Mesenchymal stem cell (in vitro differentiated cells and primary cell): ENCODE measurements at regions not wholly inside any gene's neighbourhood (a gene's known extent, or its start where the extent isn't known, plus 50 kb on each side); places are given as distances from the start of the nearest gene placed in this dataset.

Source experiments
- DNase-seq: peaks from one replicate; pipeline ENCODE4 v3.0.0-alpha.2; 2013
- H2AFZ ChIP-seq: one replicate; pipeline ENCODE4 v1.6.1; 2013; ENCODE audit warnings: low read depth, mild to moderate bottlenecking, control low read depth, inconsistent platforms, low read length, moderate library complexity
- H2AK5ac ChIP-seq: 2 replicates; pipeline ENCODE4 v1.6.1; 2013; ENCODE audit warnings: low read length, moderate library complexity, mild to moderate bottlenecking, inconsistent platforms; ENCODE audit not compliant: severe bottlenecking
- H2BK120ac ChIP-seq: one replicate; pipeline ENCODE4 v1.6.1; 2013; ENCODE audit warnings: low read depth, mild to moderate bottlenecking, inconsistent platforms, low read length, moderate library complexity
- H2BK12ac ChIP-seq, 2 experiments: one replicate each; pipeline ENCODE4 v1.6.1; 2013; ENCODE audit warnings: inconsistent platforms in 2 of 2, low read length in 2 of 2, mild to moderate bottlenecking in 2 of 2, moderate library complexity in 2 of 2, control low read depth in 1 of 2
- H2BK15ac ChIP-seq: one replicate; pipeline ENCODE4 v1.6.1; 2013; ENCODE audit warnings: mild to moderate bottlenecking, low read depth, inconsistent platforms; ENCODE audit not compliant: poor library complexity, severe bottlenecking
- H2BK5ac ChIP-seq: 2 replicates; pipeline ENCODE4 v1.6.1; 2013; ENCODE audit warnings: low read depth, mild to moderate bottlenecking, low read length, control low read depth, inconsistent platforms; ENCODE audit not compliant: poor library complexity, severe bottlenecking
- H3K14ac ChIP-seq, 2 experiments: one replicate each; pipeline ENCODE4 v1.6.1; 2013; ENCODE audit warnings: inconsistent platforms in 2 of 2, low read length in 2 of 2, control low read depth in 1 of 2, mild to moderate bottlenecking in 1 of 2, moderate library complexity in 1 of 2
- H3K18ac ChIP-seq, 2 experiments: one replicate each; pipeline ENCODE4 v1.6.1; 2013; ENCODE audit warnings: inconsistent platforms in 2 of 2, low read length in 2 of 2, control low read depth in 1 of 2, low read depth in 1 of 2, mild to moderate bottlenecking in 1 of 2
- H3K23ac ChIP-seq, 2 experiments: one replicate each; pipeline ENCODE4 v1.6.1; 2013; ENCODE audit warnings: inconsistent platforms in 2 of 2, low read length in 2 of 2, mild to moderate bottlenecking in 2 of 2, moderate library complexity in 2 of 2, control low read depth in 1 of 2
- H3K27ac ChIP-seq: 2 replicates; pipeline ENCODE4 v1.5.1; 2013; ENCODE audit warnings: mild to moderate bottlenecking, moderate library complexity, low read length, control low read depth, inconsistent platforms; ENCODE audit not compliant: poor library complexity, severe bottlenecking
- H3K27me3 ChIP-seq, 2 experiments: 2 replicates each; pipeline versions ENCODE4 v1.6.1 to v1.7.0; 2013; ENCODE audit warnings: low read length in 2 of 2, mild to moderate bottlenecking in 2 of 2, moderate library complexity in 2 of 2, control low read depth in 1 of 2, inconsistent platforms in 1 of 2; ENCODE audit not compliant: control insufficient read depth in 1 of 2, insufficient read depth in 1 of 2
- H3K36me3 ChIP-seq, 2 experiments: 2 replicates each; pipeline versions ENCODE4 v1.6.1 to v1.7.0; 2013; ENCODE audit warnings: low read length in 2 of 2, control low read depth in 1 of 2, inconsistent platforms in 1 of 2, low read depth in 1 of 2, mild to moderate bottlenecking in 1 of 2; ENCODE audit not compliant: insufficient read depth in 2 of 2, control insufficient read depth in 1 of 2
- H3K4ac ChIP-seq, 2 experiments: one replicate each; pipeline ENCODE4 v1.6.1; 2013; ENCODE audit warnings: inconsistent platforms in 2 of 2, low read length in 2 of 2, mild to moderate bottlenecking in 2 of 2, moderate library complexity in 2 of 2, control low read depth in 1 of 2, low read depth in 1 of 2
- H3K4me1 ChIP-seq: 2 replicates; pipeline ENCODE4 v1.6.1; 2013; ENCODE audit warnings: low read depth, low read length, control low read depth; ENCODE audit not compliant: control insufficient read depth, insufficient read depth
- H3K4me2 ChIP-seq: 2 replicates; pipeline ENCODE4 v1.6.1; 2013; ENCODE audit warnings: low read length, mild to moderate bottlenecking, inconsistent platforms; ENCODE audit not compliant: poor library complexity, severe bottlenecking
- H3K4me3 ChIP-seq, 2 experiments: 2 replicates each; pipeline versions ENCODE4 v1.5.1 to v1.7.0; 2013; ENCODE audit warnings: low read length in 2 of 2, mild to moderate bottlenecking in 2 of 2, control low read depth in 1 of 2, low read depth in 1 of 2; ENCODE audit not compliant: insufficient read depth in 1 of 2
- H3K79me1 ChIP-seq: replicated peaks from 2 replicates; pipeline ENCODE4 v1.6.1; 2013; ENCODE audit warnings: mild to moderate bottlenecking, control low read depth, low read length, inconsistent platforms; ENCODE audit not compliant: poor library complexity, severe bottlenecking
- H3K9ac ChIP-seq: 2 replicates; pipeline ENCODE4 v1.7.0; 2013; ENCODE audit warnings: mild to moderate bottlenecking, low read length, moderate library complexity
- H3K9me3 ChIP-seq: 2 replicates; pipeline ENCODE4 v1.7.0; 2013; ENCODE audit warnings: mild to moderate bottlenecking, low read length; ENCODE audit not compliant: control insufficient read depth
- H4K8ac ChIP-seq: one replicate; pipeline ENCODE4 v1.6.1; 2013; ENCODE audit warnings: inconsistent platforms, mild to moderate bottlenecking, low read length, moderate library complexity
- H4K91ac ChIP-seq: one replicate; pipeline ENCODE4 v1.6.1; 2013; ENCODE audit warnings: mild to moderate bottlenecking, low read length, inconsistent platforms
- WGBS: methylation state at CpG from one replicate; pipeline ENCODE4 v1.1.7; 2013; ENCODE audit warnings: mixed read lengths; 5-methylcytosine and 5-hydroxymethylcytosine counted together

DNA sequence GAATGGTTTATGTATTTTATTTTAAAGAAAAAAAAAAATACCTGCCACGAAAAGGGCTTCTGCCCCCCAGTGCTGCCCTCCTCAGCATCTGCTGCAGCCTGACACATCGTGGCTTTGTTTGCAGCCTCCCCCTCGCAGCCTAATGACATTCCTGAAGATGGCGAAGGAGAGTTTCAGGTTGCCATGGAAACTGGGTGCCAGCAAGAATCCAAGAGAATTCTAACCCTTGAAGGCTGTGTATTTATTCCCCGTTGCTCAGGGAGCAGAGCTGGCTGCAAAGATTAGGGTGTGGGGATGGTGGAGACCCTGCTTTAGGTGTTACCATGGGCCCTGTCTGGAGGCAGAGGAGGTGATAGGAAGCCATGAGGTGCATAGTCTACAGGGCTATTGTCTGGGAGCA is 126.6 kb downstream of the NSG2 start:
- no peak overlapping the region for H2BK120ac ChIP-seq
- H2BK15ac ChIP-seq, result no peak overlapping the region
- no peak overlapping the region for H3K4ac ChIP-seq
- peaks cover 2% of the 10 kb centered on the region for H3K9me3 ChIP-seq
- no peak overlapping the region for H2AK5ac ChIP-seq
- H3K36me3 ChIP-seq, result no peaks in the 10 kb centered on the region
- H3K79me1 ChIP-seq, result no peaks in the 10 kb centered on the region
- 28% methylated on average over 5 of the region's 5 CpGs for WGBS
- no peak overlapping the region for H3K14ac ChIP-seq
- H2AFZ ChIP-seq, result no peak overlapping the region
- no peak overlapping the region for H2BK12ac ChIP-seq
- no peak overlapping the region for H3K23ac ChIP-seq
- no peak overlapping the region for H3K4me2 ChIP-seq
- H3K9ac ChIP-seq, result no peak overlapping the region
- no peak overlapping the region for H4K91ac ChIP-seq
- H2BK5ac ChIP-seq, result no peak overlapping the region
- peaks cover 0 to 2% of the 10 kb centered on the region in 2 experiments for H3K27me3 ChIP-seq
- H3K27ac ChIP-seq, result no peak overlapping the region
- no peak overlapping the region for H3K4me3 ChIP-seq
- no peak overlapping the region for H3K18ac ChIP-seq
- no peak for DNase-seq
- no peaks in the 10 kb centered on the region for H3K4me1 ChIP-seq
- no peak overlapping the region for H4K8ac ChIP-seq

DNA sequence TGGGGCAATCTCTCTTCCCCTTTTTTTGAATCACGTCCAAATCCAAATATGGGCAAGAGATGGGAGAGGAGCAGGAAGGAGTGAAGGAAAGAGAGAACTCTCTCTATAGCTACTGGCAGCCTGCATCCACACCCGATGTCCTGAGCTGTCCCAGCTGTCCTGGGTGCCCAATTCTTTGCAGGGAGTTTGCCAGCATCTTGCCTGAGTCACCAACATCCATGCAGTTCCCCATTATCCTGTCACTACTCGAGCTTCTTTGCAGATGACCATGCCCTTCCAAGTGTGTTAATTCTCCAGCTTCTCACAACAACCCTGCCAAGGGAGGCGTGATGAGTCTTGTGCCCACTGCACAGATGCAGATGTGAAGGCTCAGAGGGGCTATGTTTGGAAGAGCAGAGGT is 127.1 kb downstream of the NSG2 start:
- H3K4me3 ChIP-seq, result no peak overlapping the region
- no peak overlapping the region for H3K23ac ChIP-seq
- no peak overlapping the region for H2BK5ac ChIP-seq
- no peak overlapping the region for H3K4me2 ChIP-seq
- H3K27me3 ChIP-seq, result peaks cover 0 to 2% of the 10 kb centered on the region in 2 experiments
- H2BK15ac ChIP-seq, result no peak overlapping the region
- no peak overlapping the region for H4K8ac ChIP-seq
- H3K4ac ChIP-seq, result no peak overlapping the region
- no peak overlapping the region for H2BK12ac ChIP-seq
- H4K91ac ChIP-seq, result no peak overlapping the region
- no peaks in the 10 kb centered on the region for H3K4me1 ChIP-seq
- no peak overlapping the region for H3K9ac ChIP-seq
- H3K36me3 ChIP-seq, result no peaks in the 10 kb centered on the region
- no peaks in the 10 kb centered on the region for H3K79me1 ChIP-seq
- H2AFZ ChIP-seq, result no peak overlapping the region
- no peak overlapping the region for H3K14ac ChIP-seq
- no peak overlapping the region for H3K27ac ChIP-seq
- H3K18ac ChIP-seq, result no peak overlapping the region
- 63% methylated on average over 4 of the region's 4 CpGs for WGBS
- no peak overlapping the region for H2AK5ac ChIP-seq
- H3K9me3 ChIP-seq, result peaks cover 2% of the 10 kb centered on the region
- DNase-seq, result no peak
- H2BK120ac ChIP-seq, result no peak overlapping the region

DNA sequence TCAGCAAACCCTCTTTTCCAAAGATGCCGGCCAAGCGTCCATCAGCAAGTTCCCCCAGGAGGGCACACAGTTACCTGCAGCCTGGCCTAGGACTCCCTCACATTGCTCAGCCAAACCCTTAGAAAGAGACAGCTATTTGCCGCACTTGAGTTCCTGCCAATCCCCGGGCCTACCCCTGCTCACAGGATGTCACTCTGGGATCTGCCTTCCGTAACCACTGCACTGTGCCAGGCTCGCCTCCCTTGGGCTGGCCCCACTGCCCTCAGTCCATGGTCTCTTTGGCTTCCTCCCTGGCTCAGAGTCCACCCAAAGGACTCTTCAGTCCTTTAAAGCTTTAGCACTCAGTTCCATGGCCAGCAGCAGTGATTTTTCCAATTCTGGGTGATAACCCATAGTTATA is 128.3 kb downstream of the NSG2 start:
- H2BK15ac ChIP-seq, result no peak overlapping the region
- no peak for DNase-seq
- 87% methylated on average over 6 of the region's 6 CpGs for WGBS

DNA sequence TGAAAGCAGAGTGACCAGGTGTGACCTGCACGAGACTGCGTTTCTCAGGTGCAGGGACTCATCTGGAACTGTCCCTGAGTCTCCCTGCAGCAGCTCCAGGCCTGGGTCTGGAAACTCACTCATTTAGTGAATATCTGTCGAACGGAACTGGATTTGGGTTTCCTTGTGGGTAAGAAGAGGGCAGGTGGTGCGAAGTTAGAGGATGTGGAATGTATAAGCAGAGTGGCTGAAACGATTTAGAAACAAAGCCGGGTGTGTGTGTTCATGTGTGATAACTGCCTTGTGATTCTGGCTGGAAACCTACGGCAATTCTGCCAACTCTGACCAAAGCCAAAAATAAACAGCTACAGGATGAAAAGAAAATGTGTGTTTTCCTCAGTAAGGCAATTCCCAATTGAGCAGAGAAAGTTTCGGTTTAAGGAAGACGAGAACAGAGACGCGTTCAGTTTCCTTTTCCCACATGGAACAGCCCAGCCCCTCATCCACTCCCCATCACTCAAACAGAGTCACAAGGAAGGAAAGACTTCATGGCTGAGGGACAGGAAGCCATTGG is 130.3 kb downstream of the NSG2 start:
- H2AFZ ChIP-seq, result no peak overlapping the region
- no peaks in the 10 kb centered on the region for H3K79me1 ChIP-seq
- peaks cover 2% of the 10 kb centered on the region for H3K9me3 ChIP-seq
- no peak overlapping the region for H3K18ac ChIP-seq
- no peak overlapping the region for H3K23ac ChIP-seq
- H3K27me3 ChIP-seq, result peaks cover 0 to 10% of the 10 kb centered on the region in 2 experiments
- no peaks in the 10 kb centered on the region for H3K36me3 ChIP-seq
- H3K9ac ChIP-seq, result no peak overlapping the region
- no peak overlapping the region for H3K4me2 ChIP-seq
- H2BK5ac ChIP-seq, result no peak overlapping the region
- no peak overlapping the region for H3K27ac ChIP-seq
- H2AK5ac ChIP-seq, result no peak overlapping the region
- H3K4me1 ChIP-seq, result no peaks in the 10 kb centered on the region
- H3K4ac ChIP-seq, result no peak overlapping the region
- no peak overlapping the region for H4K91ac ChIP-seq
- no peak for DNase-seq
- 82% methylated on average over 11 of the region's 12 CpGs for WGBS
- H4K8ac ChIP-seq, result no peak overlapping the region
- H3K14ac ChIP-seq, result no peak overlapping the region
- no peak overlapping the region for H2BK15ac ChIP-seq
- no peak overlapping the region for H2BK12ac ChIP-seq
- H3K4me3 ChIP-seq, result peak overlapping the region in 1 of 2 experiments; percentile 58
- H2BK120ac ChIP-seq, result no peak overlapping the region

More for the DNA sequence above, 128.3 kb downstream of the NSG2 start:
- Histone ChIP-seq H2AK5ac (no peak overlapping the region), H2BK12ac (no peak overlapping the region), H3K36me3 (no peaks in the 10 kb centered on the region), H3K23ac (no peak overlapping the region), H4K8ac (no peak overlapping the region), H3K79me1 (no peaks in the 10 kb centered on the region), H3K4me2 (no peak overlapping the region), H2BK5ac (no peak overlapping the region), H2BK120ac (no peak overlapping the region), H3K9ac (no peak overlapping the region), H3K18ac (no peak overlapping the region), H3K27me3 (peaks cover 0 to 5% of the 10 kb centered on the region in 2 experiments), H2AFZ (no peak overlapping the region), H3K27ac (no peak overlapping the region), H3K9me3 (peaks cover 2% of the 10 kb centered on the region), H3K4ac (no peak overlapping the region), H3K4me3 (no peak overlapping the region), H3K14ac (no peak overlapping the region), H4K91ac (no peak overlapping the region), H3K4me1 (no peaks in the 10 kb centered on the region)
